Globus pallidus (tissue), 1 donor: ENCODE measurements at regions not wholly inside any gene's neighbourhood (a gene's known extent, or its start where the extent isn't known, plus 50 kb on each side); places are given as distances from the start of the nearest gene placed in this dataset.
"Not testable (repeated sequence)": the region's sequence is repeated elsewhere in the genome, so short reads cannot be mapped to it uniquely, and the experiment has no call there.

Experiments
- DNase-seq: peaks from one replicate; pipeline ENCODE4 v3.0.0-alpha.2; 2015; ENCODE audit warnings: low spot score

DNA sequence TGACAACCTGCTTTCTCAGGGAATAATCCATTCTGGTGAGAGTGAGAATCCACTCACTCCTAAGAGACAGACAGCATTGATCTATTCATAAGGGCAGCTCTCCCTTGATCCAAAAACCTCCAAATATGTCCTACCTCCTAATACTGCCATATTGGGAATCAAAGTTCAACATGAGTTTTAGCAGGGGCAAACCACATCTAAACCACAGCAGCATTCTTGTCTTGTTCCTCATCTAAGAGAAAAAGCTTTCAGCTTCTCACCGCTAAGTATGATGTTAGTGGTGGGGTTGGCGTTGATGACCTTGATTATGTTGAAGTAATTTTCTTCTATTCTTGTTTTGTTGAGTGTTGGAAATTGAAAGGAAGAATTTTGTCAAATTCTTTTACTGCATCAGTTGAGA is 69.6 kb downstream of the SERTM2 start:
- no peak for DNase-seq

GRCh38 chrX:111585337-111585736 is 73.9 kb downstream of the SERTM2 start:
- no peak for DNase-seq

DNA sequence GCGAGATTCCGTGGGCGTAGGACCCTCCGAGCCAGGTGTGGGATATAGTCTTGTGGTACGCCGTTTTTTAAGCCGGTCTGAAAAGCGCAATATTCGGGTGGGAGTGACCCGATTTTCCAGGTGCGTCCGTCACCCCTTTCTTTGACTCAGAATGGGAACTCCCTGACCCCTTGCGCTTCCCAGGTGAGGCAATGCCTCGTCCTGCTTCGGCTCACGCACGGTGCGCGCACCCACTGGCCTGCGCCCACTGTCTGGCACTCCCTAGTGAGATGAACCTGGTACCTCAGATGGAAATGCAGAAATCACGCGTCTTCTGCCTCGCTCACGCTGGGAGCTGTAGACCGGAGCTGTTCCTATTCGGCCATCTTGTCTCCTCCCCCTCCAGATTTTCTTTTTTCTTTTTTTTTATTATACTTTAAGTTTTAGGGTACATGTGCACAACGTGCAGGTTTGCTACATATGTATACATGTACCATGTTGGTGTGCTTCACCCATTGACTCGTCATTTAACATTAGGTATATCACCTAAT is 83.0 kb downstream of the SERTM2 start:
- DNase-seq, result not testable (repeated sequence)

DNA sequence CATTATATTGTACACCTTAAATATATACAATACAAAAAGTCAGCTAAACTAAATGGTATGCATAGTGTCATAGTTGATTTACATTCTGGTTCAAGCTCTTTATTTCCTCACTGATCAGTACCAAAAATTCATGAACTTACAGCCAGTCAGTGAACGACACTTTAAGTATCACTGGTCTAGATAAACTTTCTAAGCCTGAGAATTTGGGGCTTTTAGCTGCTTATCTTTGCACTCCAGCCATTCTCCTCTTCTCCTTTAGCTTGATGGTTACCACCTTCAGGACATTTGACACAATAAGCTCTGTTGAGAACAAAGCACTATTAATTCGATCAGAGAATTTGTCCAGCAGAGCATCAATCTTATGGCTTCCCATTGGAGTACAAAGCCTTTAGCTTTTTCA is 83.0 kb upstream of the ALG13 start:
- DNase-seq, result no peak

DNA sequence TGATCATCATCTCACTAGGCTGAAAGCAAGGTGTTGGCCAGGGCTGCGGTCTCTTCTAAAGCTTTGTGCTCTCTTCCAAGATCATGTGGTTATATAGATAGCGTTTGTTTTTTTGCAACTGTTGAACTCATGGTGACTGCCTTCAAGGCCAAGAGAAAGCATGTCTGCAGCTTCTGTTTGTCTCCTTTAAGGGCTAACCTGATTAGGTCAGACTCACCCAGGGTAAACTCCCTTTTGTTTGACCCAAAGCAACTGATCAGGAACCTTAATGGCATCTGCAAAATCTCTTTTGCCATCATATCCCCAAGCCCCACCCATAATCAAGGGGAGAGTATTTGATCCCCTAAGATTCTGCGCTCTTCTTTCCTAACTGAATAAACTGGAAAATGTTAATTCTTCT is 72.2 kb upstream of the ALG13 start:
- no peak for DNase-seq

GRCh38 chrX:111609206-111609605 is 71.8 kb upstream of the ALG13 start:
- no peak for DNase-seq

GRCh38 chrX:111615227-111615626 is 65.7 kb upstream of the ALG13 start:
- DNase-seq, result no peak

GRCh38 chrX:111616786-111617185 is 64.2 kb upstream of the ALG13 start:
- DNase-seq, result no peak

GRCh38 chrX:111620084-111620483 is 60.9 kb upstream of the ALG13 start:
- DNase-seq, result peak; percentile 1

DNA sequence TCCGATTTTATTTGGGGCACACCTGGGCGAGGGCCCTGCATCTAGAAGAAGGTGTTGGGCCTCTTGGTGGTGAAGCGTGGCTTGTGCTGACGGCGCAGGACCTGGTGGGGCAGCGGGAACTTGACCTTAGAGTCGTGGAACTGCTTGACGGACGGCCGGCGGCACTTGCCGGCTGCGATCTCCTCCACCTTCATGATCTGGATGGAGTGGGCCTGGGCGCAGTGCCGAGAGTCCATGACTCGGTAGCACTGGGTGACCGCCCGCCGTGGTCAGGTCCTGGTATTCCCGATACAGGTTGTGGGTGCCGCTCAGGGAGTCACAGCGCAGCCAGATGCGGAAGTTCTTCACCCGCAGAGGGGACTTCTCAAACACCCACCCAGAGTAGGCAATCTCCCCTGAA is 56.8 kb upstream of the ALG13 start:
- DNase-seq, result no peak

- not testable (repeated sequence) for DNase-seq
Observed at GRCh38 chrX:111627256-111627655, 53.7 kb upstream of the ALG13 start.
